ENCODE measurements at regions not wholly inside any gene's neighbourhood (a gene's known extent, or its start where the extent isn't known, plus 50 kb on each side); places are given as distances from the start of the nearest gene placed in this dataset.

GRCh38 chr2:195495966-195496365 lies 161.1 kb upstream of the SLC39A10 start (continued):
- no peak for TF ChIP-seq THAP11 (CRISPR knock-in tag; IDR thresholded peaks at IDR 0.05)
- no peak for TF ChIP-seq SIN3B (IDR thresholded peaks at IDR 0.05; ENCODE audit: low read length)
- no peak for TF ChIP-seq RBFOX2 (IDR thresholded peaks at IDR 0.05; ENCODE audit: low read depth, low read length)
- no peak for TF ChIP-seq CAMTA2 (CRISPR knock-in tag; IDR thresholded peaks at IDR 0.05; ENCODE audit: borderline replicate concordance)
- no peak for TF ChIP-seq ZNF20 (CRISPR knock-in tag; IDR thresholded peaks at IDR 0.05)
- TF ChIP-seq, protein P1, sequence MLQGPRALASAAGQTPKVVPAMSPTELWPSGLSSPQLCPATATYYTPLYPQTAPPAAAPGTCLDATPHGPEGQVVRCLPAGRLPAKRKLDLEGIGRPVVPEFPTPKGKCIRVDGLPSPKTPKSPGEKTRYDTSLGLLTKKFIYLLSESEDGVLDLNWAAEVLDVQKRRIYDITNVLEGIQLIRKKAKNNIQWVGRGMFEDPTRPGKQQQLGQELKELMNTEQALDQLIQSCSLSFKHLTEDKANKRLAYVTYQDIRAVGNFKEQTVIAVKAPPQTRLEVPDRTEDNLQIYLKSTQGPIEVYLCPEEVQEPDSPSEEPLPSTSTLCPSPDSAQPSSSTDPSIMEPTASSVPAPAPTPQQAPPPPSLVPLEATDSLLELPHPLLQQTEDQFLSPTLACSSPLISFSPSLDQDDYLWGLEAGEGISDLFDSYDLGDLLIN (CRISPR knock-in tag; IDR thresholded peaks at IDR 0.05; ENCODE audit: borderline replicate concordance), result no peak
- TF ChIP-seq ZNF543 (CRISPR knock-in tag; IDR thresholded peaks at IDR 0.05), result no peak
- no peak for TF ChIP-seq HMG20B (CRISPR knock-in tag; conservative IDR thresholded peaks at IDR 0.05)

DNA sequence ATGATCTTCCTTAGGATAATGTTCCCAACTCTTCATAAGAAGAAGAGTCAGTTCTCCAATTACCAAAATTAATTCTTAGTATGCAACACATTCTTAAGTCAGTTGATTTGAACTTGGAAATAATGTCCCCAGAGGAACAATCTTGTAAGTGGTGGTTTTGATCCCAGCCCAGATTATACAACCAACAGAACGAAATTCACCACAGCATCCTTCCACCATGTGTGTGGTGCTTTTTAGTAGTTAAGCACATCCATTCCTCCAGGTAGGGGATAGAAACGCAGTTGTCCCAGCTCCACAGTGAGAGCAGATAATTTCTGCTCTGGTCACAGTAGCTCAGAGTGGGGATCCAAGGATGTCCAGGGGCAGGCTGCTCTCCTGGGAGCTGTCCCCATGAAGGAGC lies 161.7 kb upstream of the SLC39A10 start:
- FAIRE-seq (no peak), DNase-seq (ENCODE audit: low spot score) (no peak), ATAC-seq (no peak)
- Histone ChIP-seq H3K9ac (ENCODE audit: insufficient read depth, low read depth, low read length) (no peak overlapping the region), H2AFZ (ENCODE audit: low read length) (no peak overlapping the region), H3K9me3 (ENCODE audit: low read length) (no peaks in the 10 kb centered on the region), H3K36me3 (replicated peaks in 1 of 2; ENCODE audit: control insufficient read depth in 1 of 2, insufficient read depth in 2 of 2, low read length in 2 of 2) (no peaks in the 10 kb centered on the region), H3K79me2 (ENCODE audit: insufficient read depth, low read length) (no peaks in the 10 kb centered on the region), H3K4me2 (ENCODE audit: low read depth, low read length) (no peak overlapping the region), H3K27me3 (ENCODE audit: control insufficient read depth in 1 of 2, insufficient read depth in 2 of 2, low read length in 2 of 2) (no peaks in the 10 kb centered on the region), H3K4me3 (replicated peaks in 1 of 3; ENCODE audit: insufficient read depth in 1 of 3, low read depth in 2 of 3, low read length in 3 of 3) (no peak overlapping the region), H4K20me1 (ENCODE audit: insufficient read depth, low read length) (no peaks in the 10 kb centered on the region), H3K27ac (ENCODE audit: extremely low read length, insufficient read depth, low read length) (no peak overlapping the region), H3K4me1 (ENCODE audit: insufficient read depth, low read length) (no peaks in the 10 kb centered on the region)
- TF ChIP-seq ZNF337 (CRISPR knock-in tag; IDR thresholded peaks at IDR 0.05; ENCODE audit: borderline replicate concordance, low read depth) (no peak), CENPX (CRISPR knock-in tag; IDR thresholded peaks at IDR 0.05) (no peak), ZNF577 (CRISPR knock-in tag; IDR thresholded peaks at IDR 0.05; ENCODE audit: borderline replicate concordance, low read depth) (no peak), TBX3 (IDR thresholded peaks at IDR 0.05; ENCODE audit: borderline replicate concordance) (no peak), ZNF75D (CRISPR knock-in tag; IDR thresholded peaks at IDR 0.05; ENCODE audit: borderline replicate concordance) (no peak), ZNF224 (CRISPR knock-in tag; IDR thresholded peaks at IDR 0.05) (no peak), KMT2A (CRISPR knock-in tag; IDR thresholded peaks at IDR 0.05) (no peak), RFXAP (CRISPR knock-in tag; IDR thresholded peaks at IDR 0.05; ENCODE audit: borderline replicate concordance) (no peak), JDP2 (CRISPR knock-in tag; IDR thresholded peaks at IDR 0.05; ENCODE audit: borderline replicate concordance) (no peak)
- TF ChIP-seq, protein P2, sequence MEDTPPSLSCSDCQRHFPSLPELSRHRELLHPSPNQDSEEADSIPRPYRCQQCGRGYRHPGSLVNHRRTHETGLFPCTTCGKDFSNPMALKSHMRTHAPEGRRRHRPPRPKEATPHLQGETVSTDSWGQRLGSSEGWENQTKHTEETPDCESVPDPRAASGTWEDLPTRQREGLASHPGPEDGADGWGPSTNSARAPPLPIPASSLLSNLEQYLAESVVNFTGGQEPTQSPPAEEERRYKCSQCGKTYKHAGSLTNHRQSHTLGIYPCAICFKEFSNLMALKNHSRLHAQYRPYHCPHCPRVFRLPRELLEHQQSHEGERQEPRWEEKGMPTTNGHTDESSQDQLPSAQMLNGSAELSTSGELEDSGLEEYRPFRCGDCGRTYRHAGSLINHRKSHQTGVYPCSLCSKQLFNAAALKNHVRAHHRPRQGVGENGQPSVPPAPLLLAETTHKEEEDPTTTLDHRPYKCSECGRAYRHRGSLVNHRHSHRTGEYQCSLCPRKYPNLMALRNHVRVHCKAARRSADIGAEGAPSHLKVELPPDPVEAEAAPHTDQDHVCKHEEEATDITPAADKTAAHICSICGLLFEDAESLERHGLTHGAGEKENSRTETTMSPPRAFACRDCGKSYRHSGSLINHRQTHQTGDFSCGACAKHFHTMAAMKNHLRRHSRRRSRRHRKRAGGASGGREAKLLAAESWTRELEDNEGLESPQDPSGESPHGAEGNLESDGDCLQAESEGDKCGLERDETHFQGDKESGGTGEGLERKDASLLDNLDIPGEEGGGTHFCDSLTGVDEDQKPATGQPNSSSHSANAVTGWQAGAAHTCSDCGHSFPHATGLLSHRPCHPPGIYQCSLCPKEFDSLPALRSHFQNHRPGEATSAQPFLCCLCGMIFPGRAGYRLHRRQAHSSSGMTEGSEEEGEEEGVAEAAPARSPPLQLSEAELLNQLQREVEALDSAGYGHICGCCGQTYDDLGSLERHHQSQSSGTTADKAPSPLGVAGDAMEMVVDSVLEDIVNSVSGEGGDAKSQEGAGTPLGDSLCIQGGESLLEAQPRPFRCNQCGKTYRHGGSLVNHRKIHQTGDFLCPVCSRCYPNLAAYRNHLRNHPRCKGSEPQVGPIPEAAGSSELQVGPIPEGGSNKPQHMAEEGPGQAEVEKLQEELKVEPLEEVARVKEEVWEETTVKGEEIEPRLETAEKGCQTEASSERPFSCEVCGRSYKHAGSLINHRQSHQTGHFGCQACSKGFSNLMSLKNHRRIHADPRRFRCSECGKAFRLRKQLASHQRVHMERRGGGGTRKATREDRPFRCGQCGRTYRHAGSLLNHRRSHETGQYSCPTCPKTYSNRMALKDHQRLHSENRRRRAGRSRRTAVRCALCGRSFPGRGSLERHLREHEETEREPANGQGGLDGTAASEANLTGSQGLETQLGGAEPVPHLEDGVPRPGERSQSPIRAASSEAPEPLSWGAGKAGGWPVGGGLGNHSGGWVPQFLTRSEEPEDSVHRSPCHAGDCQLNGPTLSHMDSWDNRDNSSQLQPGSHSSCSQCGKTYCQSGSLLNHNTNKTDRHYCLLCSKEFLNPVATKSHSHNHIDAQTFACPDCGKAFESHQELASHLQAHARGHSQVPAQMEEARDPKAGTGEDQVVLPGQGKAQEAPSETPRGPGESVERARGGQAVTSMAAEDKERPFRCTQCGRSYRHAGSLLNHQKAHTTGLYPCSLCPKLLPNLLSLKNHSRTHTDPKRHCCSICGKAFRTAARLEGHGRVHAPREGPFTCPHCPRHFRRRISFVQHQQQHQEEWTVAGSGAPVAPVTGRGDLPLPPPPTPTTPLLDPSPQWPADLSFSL (CRISPR knock-in tag; IDR thresholded peaks at IDR 0.05), result no peak
- 7% methylated on average over 2 of the region's 2 CpGs for WGBS (ENCODE audit: low lambda C conversion rate)
- in situ Hi-C loops (cut with HindIII; ENCODE audit: extremely low pct_ligation_motif_present, low pct_unique_long_range_greater_than_20kb) (no loop called here), intact Hi-C loops (cut with micrococcal nuclease; ENCODE audit: unreplicated experiment) (no loop called here)
- POLR2A ChIA-PET, result no interaction called here
- CTCF ChIA-PET (ENCODE audit: low intra/inter-chr PET ratio, low total read pairs), result no interaction called here
- no TSS peak for BruUV-seq (replicated peaks)
